ENCODE measurements at regions not wholly inside any gene's neighbourhood (a gene's known extent, or its start where the extent isn't known, plus 50 kb on each side); places are given as distances from the start of the nearest gene placed in this dataset.

DNA sequence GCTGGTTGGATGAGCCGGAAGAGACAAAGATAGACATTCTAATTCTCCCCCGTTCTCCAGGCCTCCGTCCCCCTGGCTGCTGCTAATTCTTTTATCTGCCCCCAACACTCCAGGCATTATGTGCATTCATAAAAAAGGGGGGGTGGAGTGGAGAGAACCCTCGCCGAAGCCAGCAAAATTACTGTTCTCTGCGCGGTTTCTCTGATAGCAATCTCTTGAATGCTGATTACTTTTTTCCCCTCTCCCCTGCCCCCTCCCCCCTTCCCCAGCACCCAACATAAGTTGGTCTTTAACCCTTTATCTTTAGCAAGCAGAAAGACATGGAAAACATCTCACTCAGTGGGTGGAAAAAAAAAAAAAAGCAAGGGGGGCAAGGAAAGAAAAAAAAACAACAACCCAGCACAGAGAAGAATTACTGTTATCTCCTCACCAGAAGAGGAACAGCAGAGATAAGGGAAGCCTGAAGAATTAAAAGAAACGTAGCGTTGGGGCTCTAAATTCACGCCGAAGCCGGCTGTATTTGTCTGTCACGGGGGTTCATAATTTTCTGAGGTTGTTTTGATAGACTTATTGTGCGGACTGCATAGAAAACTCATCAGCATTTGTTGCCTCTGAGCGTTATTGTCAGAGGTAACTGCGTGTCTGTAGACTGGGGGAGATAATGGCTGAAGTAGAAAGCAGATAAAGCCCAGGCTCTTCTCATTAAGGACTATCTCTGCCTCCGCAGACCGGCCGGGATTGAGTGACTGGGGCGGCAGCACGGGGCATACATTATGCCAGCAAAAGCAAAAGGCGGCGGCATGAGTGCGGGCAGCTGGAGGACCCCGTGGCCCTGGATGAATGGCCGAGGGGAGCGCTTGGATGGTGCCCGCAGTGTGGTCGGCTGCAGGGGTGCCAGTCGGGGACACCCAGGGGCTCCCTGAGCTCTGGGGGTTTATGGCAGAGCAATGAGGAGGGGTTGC, 126.9 kb downstream of the MRM1 start (continued):
- TF ChIP-seq TAF1 (IDR thresholded peaks at IDR 0.05; ENCODE audit: low read depth, low read length), result no peak
- no peak for TF ChIP-seq POLR2A (IDR thresholded peaks at IDR 0.05; ENCODE audit: control extremely low read depth in 1 of 2, low read depth in 2 of 2, low read length in 2 of 2)
- TF ChIP-seq, protein P1, sequence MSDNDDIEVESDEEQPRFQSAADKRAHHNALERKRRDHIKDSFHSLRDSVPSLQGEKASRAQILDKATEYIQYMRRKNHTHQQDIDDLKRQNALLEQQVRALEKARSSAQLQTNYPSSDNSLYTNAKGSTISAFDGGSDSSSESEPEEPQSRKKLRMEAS (IDR thresholded peaks at IDR 0.05), result no peak
